ENCODE measurements at regions not wholly inside any gene's neighbourhood (a gene's known extent, or its start where the extent isn't known, plus 50 kb on each side); places are given as distances from the start of the nearest gene placed in this dataset.

GRCh38 chr3:17850448-17850847 is 108.0 kb upstream of the TBC1D5 start:
- TF ChIP-seq CTCF (conservative IDR thresholded peaks at IDR 0.05 in 1 of 2, IDR thresholded peaks at IDR 0.05 in 1 of 2; ENCODE audit: extremely low read depth in 1 of 2, insufficient read depth in 1 of 2, low read depth in 1 of 2, low read length in 2 of 2) (no peak), EZH2 (IDR thresholded peaks at IDR 0.05; ENCODE audit: borderline replicate concordance, low read length) (no peak)
